ENCODE measurements at regions not wholly inside any gene's neighbourhood (a gene's known extent, or its start where the extent isn't known, plus 50 kb on each side); places are given as distances from the start of the nearest gene placed in this dataset.

GRCh38 chr3:180280555-180280954 lies 243.8 kb upstream of the PEX5L start:
- WGBS (ENCODE audit: missing lambda C conversion rate): 44% methylated on average over 1 of the region's 1 CpG
- TF ChIP-seq HEYL (CRISPR knock-in tag; IDR thresholded peaks at IDR 0.05) (no peak), ZFP36 (IDR thresholded peaks at IDR 0.05; ENCODE audit: borderline replicate concordance, partially characterized antibody) (no peak), EHF (CRISPR knock-in tag; IDR thresholded peaks at IDR 0.05) (no peak), BHLHE40 (IDR thresholded peaks at IDR 0.05; ENCODE audit: low read depth, low read length) (no peak), KDM1A (IDR thresholded peaks at IDR 0.05; ENCODE audit: low read depth) (no peak), GATA3 (IDR thresholded peaks at IDR 0.05; ENCODE audit: borderline replicate concordance) (no peak)
- ChIA-PET POLR2A (no interaction called here), CTCF (no interaction called here)
- DNase-seq (ENCODE audit: low read depth in 1 of 2, low spot score in 1 of 2) (no peak), ATAC-seq (no peak), FAIRE-seq (no peak)
- Histone ChIP-seq H3K4me2 (no peak overlapping the region), H3K4me1 (no peaks in the 10 kb centered on the region), H3K4me3 (no peak overlapping the region), H3K27ac (no peak overlapping the region), H3K9me3 (no peaks in the 10 kb centered on the region)

GRCh38 chr3:180282386-180282785 lies 245.6 kb upstream of the PEX5L start:
- no peak overlapping the region for H3K4me3 ChIP-seq
- TF ChIP-seq RCOR1 (IDR thresholded peaks at IDR 0.05; ENCODE audit: low read depth, low read length) (no peak), KDM5A (IDR thresholded peaks at IDR 0.05) (no peak), GATA3 (IDR thresholded peaks at IDR 0.05; ENCODE audit: borderline replicate concordance) (no peak), MAFK (IDR thresholded peaks at IDR 0.05; ENCODE audit: partially characterized antibody) (no peak), RAD21 (conservative IDR thresholded peaks at IDR 0.05 in 1 of 2, IDR thresholded peaks at IDR 0.05 in 1 of 2) (no peak), JUNB (IDR thresholded peaks at IDR 0.05) (no peak), HOXA7 (CRISPR knock-in tag; IDR thresholded peaks at IDR 0.05) (no peak), USF2 (IDR thresholded peaks at IDR 0.05) (no peak), NFE2L2 (conservative IDR thresholded peaks at IDR 0.05; ENCODE audit: low read length) (no peak), BHLHE40 (IDR thresholded peaks at IDR 0.05; ENCODE audit: low read depth, low read length) (no peak), CHD4 (IDR thresholded peaks at IDR 0.05; ENCODE audit: borderline replicate concordance) (no peak), HEYL (CRISPR knock-in tag; IDR thresholded peaks at IDR 0.05) (no peak), CHD2 (IDR thresholded peaks at IDR 0.05; ENCODE audit: low read length, partially characterized antibody) (no peak), FOSL2 (IDR thresholded peaks at IDR 0.05) (no peak), FOSL2 (CRISPR knock-in tag; IDR thresholded peaks at IDR 0.05) (no peak), TFCP2L1 (CRISPR knock-in tag; IDR thresholded peaks at IDR 0.05) (no peak)
- ChIA-PET CTCF (no interaction called here), POLR2A (no interaction called here)
- no peak for FAIRE-seq
- no peak overlapping the region for H3K4me2 ChIP-seq
- no peak for DNase-seq (ENCODE audit: low read depth in 1 of 2, low spot score in 1 of 2)
- no peak overlapping the region for H3K27ac ChIP-seq
- no peaks in the 10 kb centered on the region for H3K4me1 ChIP-seq
- ATAC-seq: no peak
- no peaks in the 10 kb centered on the region for H3K9me3 ChIP-seq

GRCh38 chr3:180283251-180283650 lies 246.5 kb upstream of the PEX5L start:
- WGBS (ENCODE audit: missing lambda C conversion rate): 0% methylated on average over 3 of the region's 3 CpGs
- no peak for FAIRE-seq
- ChIA-PET CTCF (no interaction called here), POLR2A (no interaction called here)
- TF ChIP-seq CHD4 (IDR thresholded peaks at IDR 0.05; ENCODE audit: borderline replicate concordance) (no peak), PBX3 (IDR thresholded peaks at IDR 0.05) (no peak), EP300 (IDR thresholded peaks at IDR 0.05) (no peak), SREBF2 (IDR thresholded peaks at IDR 0.05) (no peak), FOSB (CRISPR knock-in tag; IDR thresholded peaks at IDR 0.05) (no peak), CTCF (IDR thresholded peaks at IDR 0.05) (no peak), ZNF302 (CRISPR knock-in tag; IDR thresholded peaks at IDR 0.05) (no peak), BHLHE40 (IDR thresholded peaks at IDR 0.05; ENCODE audit: low read depth, low read length) (no peak), SMC3 (IDR thresholded peaks at IDR 0.05) (no peak), POLR2A (IDR thresholded peaks at IDR 0.05; ENCODE audit: low read length) (no peak), MAZ (IDR thresholded peaks at IDR 0.05; ENCODE audit: borderline replicate concordance, low read depth, low read length) (no peak), HEYL (CRISPR knock-in tag; IDR thresholded peaks at IDR 0.05) (no peak), GATA3 (IDR thresholded peaks at IDR 0.05; ENCODE audit: borderline replicate concordance) (no peak), ZSCAN20 (CRISPR knock-in tag; IDR thresholded peaks at IDR 0.05) (no peak), EHMT2 (IDR thresholded peaks at IDR 0.05; ENCODE audit: low read depth) (no peak), NR3C1 (IDR thresholded peaks at IDR 0.05) (no peak), HES2 (IDR thresholded peaks at IDR 0.05) (no peak), NFE2L2 (conservative IDR thresholded peaks at IDR 0.05; ENCODE audit: low read length) (no peak), RARB (CRISPR knock-in tag; IDR thresholded peaks at IDR 0.05) (no peak)
- no peak overlapping the region for H3K4me3 ChIP-seq
- no peak overlapping the region for H3K4me2 ChIP-seq
- no peak for DNase-seq (ENCODE audit: low read depth in 1 of 2, low spot score in 1 of 2)
- no peak overlapping the region for H3K27ac ChIP-seq
- no peaks in the 10 kb centered on the region for H3K4me1 ChIP-seq
- ATAC-seq: no peak
- H3K9me3 ChIP-seq: no peaks in the 10 kb centered on the region
